GM10266 (cell line): ENCODE measurements at regions not wholly inside any gene's neighbourhood (a gene's known extent, or its start where the extent isn't known, plus 50 kb on each side); places are given as distances from the start of the nearest gene placed in this dataset.

Experiments used
- DNase-seq: peaks from one replicate; pipeline ENCODE4 v3.0.0; 2012; ENCODE audit errors: extremely low spot score
- TF ChIP-seq, protein P1 (sequence below): IDR thresholded peaks from 2 replicates; pipeline ENCODE4 v1.5.1; 2012; ENCODE audit warnings: mild to moderate bottlenecking, low read depth; ENCODE audit not compliant: control insufficient read depth, insufficient read depth; ENCODE audit errors: missing control alignments

DNA sequence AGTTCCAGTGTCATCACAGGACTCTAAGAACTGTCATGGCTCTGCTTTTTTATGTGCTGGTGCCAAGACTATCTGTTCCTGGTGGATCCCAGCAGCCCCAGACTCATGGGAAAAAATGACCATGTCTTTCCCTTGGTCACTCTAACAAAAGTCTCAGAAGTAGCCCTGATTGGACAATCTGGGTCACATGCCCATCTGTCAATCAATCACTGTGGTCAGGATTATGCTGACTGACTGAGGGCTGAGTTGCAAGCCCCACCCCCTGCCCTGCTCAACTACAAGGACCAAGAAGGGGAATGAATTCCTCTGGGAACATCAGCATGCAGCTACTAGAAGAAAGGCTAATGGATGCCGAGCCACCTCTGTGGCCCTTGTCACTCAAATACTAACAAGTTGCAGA, 91.6 kb downstream of the EDN3 start:
- DNase-seq, result no peak
- TF ChIP-seq, protein P1, sequence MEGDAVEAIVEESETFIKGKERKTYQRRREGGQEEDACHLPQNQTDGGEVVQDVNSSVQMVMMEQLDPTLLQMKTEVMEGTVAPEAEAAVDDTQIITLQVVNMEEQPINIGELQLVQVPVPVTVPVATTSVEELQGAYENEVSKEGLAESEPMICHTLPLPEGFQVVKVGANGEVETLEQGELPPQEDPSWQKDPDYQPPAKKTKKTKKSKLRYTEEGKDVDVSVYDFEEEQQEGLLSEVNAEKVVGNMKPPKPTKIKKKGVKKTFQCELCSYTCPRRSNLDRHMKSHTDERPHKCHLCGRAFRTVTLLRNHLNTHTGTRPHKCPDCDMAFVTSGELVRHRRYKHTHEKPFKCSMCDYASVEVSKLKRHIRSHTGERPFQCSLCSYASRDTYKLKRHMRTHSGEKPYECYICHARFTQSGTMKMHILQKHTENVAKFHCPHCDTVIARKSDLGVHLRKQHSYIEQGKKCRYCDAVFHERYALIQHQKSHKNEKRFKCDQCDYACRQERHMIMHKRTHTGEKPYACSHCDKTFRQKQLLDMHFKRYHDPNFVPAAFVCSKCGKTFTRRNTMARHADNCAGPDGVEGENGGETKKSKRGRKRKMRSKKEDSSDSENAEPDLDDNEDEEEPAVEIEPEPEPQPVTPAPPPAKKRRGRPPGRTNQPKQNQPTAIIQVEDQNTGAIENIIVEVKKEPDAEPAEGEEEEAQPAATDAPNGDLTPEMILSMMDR, result no peak

DNA sequence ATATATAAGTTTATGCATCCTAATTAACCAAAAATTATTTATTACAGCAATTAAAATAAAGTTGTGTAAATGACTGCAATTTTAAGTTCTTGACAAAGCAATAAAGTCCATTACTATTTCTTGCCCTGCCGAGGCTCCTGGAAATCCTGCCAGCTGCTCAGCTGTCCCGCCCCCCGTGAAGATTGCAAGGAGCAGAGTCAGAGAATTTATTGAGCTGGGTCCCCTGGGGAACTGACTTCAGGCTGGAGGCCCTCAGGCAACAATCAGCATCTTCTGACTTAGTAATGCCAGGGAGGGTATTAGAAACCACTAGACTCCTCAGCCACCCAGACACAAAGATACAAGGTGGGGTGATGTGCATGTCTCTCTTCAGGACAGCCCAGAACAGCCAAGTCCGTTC, 92.3 kb downstream of the EDN3 start:
- no peak for DNase-seq
- TF ChIP-seq, protein P1, result no peak

DNA sequence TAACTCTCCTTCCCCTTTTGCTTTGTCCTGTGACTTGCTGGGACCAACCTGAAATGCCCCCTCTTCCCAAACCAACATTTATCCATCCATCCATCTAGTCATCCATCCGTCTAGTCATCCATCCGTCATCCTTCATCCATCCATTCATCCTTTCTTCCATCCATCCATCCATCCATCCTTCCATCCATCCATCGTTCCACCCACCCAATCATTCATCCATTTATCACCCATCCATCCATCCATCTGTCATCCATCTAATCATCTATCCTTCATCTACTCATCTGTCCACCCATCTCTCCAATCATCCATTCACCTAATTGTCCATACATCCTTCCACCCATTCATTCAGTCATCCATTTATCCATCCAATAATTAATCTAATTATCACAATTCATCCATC, 92.7 kb downstream of the EDN3 start:
- no peak for DNase-seq
- TF ChIP-seq, protein P1, result no peak

DNA sequence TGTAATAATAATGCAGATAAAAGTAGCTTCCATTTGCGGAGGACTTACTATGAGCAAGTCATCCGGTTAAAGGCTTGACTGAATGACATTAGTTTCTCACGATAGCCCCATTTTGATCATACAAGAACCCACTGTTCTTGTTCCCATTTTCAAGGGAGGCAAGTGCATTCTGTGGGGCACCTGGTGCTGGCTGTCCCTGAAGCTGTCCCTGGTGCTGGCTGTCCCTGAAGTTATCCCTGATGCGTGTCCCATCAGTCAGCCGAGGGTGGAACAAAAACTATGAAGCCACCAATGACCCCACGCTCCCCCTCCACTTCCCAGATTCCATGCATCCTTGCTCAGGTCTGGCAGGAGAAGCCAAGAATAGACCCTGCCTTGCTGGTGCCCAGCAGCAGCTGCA, 95.3 kb downstream of the EDN3 start:
- TF ChIP-seq, protein P1, result no peak
- DNase-seq, result no peak

DNA sequence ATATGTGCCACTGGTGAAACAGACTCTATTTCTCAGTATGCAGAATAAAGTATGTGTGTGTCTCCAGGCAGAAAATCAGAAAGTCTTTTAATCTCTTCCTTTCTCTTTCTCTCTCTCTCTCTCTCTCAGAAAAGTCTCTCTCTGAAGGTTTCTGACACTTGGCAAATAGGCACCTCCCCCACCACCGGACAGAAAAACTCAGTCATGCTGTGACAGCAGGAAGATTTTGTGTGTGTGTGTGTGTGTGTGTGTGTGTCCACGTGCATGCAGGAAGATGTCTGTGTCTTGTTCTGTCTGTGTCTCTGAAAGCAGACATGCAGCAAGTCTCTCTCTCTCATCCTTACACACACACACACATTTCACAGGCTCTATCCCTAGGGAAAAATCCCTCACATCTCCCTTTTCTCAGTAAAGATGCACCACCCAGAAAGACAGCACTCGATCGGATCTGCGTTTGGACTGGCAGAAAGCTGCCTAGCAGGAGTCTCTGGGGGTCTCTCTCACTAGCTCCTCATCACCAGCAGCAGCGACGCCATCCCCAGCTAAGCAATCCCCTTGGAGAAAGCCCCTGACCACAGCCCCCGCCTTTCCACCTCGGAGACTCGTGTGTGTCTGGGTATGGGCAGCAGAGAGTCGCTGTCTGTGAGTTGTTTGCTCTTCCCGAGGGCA, 98.3 kb downstream of the EDN3 start:
- TF ChIP-seq, protein P1, result no peak
- no peak for DNase-seq

DNA sequence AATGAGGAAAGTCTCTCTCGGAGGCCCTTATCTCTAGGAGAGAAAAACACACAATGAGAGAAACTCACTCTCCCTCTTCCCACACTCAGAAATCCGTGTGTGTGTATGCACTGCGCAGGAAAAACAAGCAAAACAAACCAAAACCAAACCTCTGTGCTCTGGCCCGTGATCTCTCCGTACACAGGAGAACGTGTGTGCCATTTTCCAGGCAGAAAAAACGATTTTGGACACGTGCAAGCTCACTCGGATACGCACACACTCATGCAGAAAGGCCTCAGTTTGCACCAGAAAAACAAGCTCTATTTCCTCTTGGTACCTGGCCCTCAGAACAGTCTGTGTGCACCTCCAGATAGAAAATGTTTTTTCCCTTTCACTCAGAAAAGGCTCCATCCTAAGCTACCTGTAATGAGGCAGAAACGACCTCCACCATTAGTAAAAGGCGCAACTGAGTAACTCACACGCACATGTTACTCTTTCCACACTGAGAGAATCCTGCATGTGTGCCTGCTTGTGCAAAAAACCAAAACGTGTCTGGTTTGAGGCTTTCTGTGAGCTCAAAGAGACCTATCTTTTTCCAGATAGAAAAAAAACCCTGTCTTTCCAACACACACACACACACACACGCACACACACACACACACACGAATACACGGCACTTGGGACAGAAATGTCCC, 99.2 kb downstream of the EDN3 start:
- TF ChIP-seq, protein P1, result no peak
- DNase-seq, result no peak

DNA sequence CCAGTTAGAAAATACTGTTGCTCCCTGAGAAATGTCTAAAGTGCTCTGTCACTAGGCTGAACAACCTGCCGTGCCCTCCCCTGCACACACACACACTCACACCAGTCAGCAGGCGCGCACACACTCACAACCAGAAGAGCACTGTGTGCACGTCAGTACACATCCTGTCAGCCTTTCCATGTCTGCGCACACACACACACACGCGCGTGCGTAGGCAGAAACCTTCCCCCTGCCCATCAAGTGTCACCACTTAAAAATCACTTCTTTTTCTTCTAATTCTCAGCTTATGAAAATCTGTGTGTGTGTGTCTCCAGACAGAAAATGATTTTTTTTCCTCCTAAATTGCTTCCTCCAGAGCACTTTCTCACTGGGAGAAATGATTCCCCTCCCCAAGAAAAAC, 100.3 kb downstream of the EDN3 start:
- TF ChIP-seq, protein P1, result no peak
- no peak for DNase-seq
